ENCODE measurements at regions not wholly inside any gene's neighbourhood (a gene's known extent, or its start where the extent isn't known, plus 50 kb on each side); places are given as distances from the start of the nearest gene placed in this dataset.

DNA sequence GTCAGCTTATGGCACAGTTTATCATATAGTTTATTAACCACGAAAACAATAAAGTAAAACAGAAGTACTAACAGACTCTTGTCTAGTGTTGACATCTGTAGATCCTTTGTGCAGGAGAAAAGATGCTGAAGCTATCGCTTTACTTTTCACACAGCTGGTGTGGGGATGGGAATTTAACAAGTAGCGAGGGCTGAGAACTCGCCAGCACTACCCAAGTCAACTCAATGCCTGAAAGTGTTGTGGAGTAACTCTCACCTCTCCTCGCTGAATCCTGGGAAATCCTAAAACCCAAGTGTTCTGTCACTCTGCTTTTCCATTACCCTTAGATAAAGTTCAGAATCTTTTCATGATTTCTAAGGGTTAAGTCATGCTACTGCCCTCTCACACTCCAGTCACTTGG lies 264.2 kb downstream of the BMP4 start:
- no peak for TF ChIP-seq CTCF (IDR thresholded peaks at IDR 0.05; ENCODE audit: low read depth, low read length)
- no peak for DNase-seq (ENCODE audit: low read depth in 2 of 2)
- no peak overlapping the region for H3K4me3 ChIP-seq (replicated peaks in 1 of 2; ENCODE audit: low read depth in 2 of 2, low read length in 2 of 2)

- DNase-seq (ENCODE audit: low read depth in 2 of 2), result no peak
- TF ChIP-seq CTCF (IDR thresholded peaks at IDR 0.05; ENCODE audit: low read depth, low read length), result no peak
- H3K4me3 ChIP-seq (replicated peaks in 1 of 2; ENCODE audit: low read depth in 2 of 2, low read length in 2 of 2), result no peak overlapping the region
Observed at GRCh38 chr14:53683229-53683628, 273.4 kb downstream of the BMP4 start.

GRCh38 chr14:53672526-53672925 lies 284.1 kb downstream of the BMP4 start:
- no peak overlapping the region for H3K4me3 ChIP-seq (replicated peaks in 1 of 2; ENCODE audit: low read depth in 2 of 2, low read length in 2 of 2)
- no peak for DNase-seq (ENCODE audit: low read depth in 2 of 2)
- TF ChIP-seq CTCF (IDR thresholded peaks at IDR 0.05; ENCODE audit: low read depth, low read length), result no peak

DNA sequence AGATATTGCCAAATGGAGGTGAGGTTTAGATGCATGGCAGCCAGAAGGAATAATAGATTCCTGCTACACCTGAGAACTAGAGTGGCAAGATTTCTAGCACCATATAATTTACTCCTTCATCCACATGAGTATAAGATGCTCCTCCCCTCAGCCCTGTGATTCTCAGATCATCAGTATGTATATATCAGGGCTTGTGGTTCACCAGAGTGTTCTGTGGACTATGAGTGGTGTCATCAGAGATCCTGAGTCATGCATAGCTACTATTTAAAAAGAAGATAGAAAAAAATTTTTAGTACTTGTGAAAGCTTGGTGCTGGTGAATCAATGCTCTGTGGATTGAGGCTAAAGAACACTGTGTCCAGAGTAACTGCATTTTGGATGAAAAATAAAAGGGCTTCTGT lies 285.9 kb downstream of the BMP4 start:
- peak; percentile 54 to 83 for DNase-seq (ENCODE audit: low read depth in 2 of 2)
- H3K4me3 ChIP-seq (replicated peaks in 1 of 2; ENCODE audit: low read depth in 2 of 2, low read length in 2 of 2), result no peak overlapping the region
- no peak for TF ChIP-seq CTCF (IDR thresholded peaks at IDR 0.05; ENCODE audit: low read depth, low read length)

DNA sequence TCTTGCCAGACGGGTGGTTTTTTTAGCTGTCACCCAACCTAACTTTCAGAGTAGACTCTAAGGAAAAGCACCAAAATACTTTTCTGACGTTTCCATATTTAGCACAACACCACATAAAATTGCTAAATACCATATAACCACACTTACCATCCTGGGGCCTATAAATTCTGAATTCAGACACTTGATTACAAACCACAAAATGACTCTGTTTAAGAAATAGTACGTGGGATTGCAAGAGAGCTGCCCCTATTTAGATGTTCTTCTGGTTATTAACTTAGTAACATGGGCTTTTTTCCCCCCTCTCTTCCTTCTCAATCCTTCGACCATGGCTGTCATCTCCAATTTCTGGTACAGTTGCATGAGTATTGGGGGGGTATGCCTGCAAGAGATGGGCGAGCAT lies 287.7 kb downstream of the BMP4 start:
- no peak overlapping the region for H3K4me3 ChIP-seq (replicated peaks in 1 of 2; ENCODE audit: low read depth in 2 of 2, low read length in 2 of 2)
- peak in 1 of 2 donors; percentile 9 for DNase-seq (ENCODE audit: low read depth in 2 of 2)
- TF ChIP-seq CTCF (IDR thresholded peaks at IDR 0.05; ENCODE audit: low read depth, low read length), result no peak

DNA sequence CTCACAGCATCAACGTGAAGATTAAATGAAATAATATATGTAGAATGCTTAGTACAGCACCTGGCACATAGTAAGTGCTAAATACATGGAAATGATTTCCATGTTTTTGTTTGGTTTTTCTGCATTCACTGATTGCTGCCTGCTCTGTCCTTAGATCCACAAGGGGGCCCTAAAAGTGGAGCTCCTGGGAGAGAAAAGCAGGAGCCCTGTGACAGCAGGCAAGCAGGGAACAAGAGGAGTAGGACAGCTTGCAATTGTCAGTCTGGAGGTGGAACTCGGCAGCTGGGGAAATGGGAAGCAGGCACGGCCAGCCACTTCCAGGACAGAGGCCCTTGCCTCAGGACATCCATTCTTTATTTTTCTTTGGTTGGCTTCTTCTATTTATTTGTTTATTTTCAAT lies 292.9 kb downstream of the BMP4 start:
- H3K4me3 ChIP-seq (replicated peaks in 1 of 2; ENCODE audit: low read depth in 2 of 2, low read length in 2 of 2), result no peak overlapping the region
- peak; percentile 52 for TF ChIP-seq CTCF (IDR thresholded peaks at IDR 0.05; ENCODE audit: low read depth, low read length)
- DNase-seq (ENCODE audit: low read depth in 2 of 2), result peak; percentile 35 to 52

DNA sequence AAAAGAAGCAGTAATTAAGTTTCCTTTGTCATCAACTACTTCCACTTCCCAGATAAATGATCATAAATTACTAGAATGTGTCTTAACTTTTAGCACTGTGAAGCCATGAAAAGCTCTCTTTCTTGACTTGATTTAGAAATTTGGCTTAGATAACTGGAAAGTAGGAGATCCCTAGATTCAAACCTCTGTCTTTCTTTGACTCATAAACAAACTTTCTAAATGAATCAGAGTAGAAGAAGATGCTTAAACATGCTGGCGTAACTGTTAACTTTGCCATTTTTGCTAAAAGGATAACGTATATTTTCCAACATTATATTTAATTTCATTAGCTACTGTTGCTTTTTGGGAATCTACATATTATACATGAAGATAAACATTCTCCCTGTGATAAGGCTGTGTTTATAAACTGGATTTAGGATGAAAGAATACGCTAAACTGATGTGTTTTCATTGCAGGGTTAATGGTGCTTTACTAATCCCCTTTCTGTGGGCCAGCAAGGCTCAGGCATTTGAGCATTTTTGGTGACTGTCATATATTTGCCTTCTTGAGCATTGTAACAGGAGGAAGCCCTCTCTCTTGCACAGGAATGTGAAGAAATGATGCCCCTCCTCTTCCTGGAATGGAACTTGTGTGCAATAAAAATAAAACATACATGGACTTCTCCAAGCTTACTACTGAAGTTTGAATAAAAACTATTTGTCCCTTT lies 301.4 kb downstream of the BMP4 start:
- no peak for TF ChIP-seq CTCF (IDR thresholded peaks at IDR 0.05; ENCODE audit: low read depth, low read length)
- DNase-seq (ENCODE audit: low read depth in 2 of 2), result no peak
- H3K4me3 ChIP-seq (replicated peaks in 1 of 2; ENCODE audit: low read depth in 2 of 2, low read length in 2 of 2), result no peak overlapping the region
